ENCODE measurements at regions not wholly inside any gene's neighbourhood (a gene's known extent, or its start where the extent isn't known, plus 50 kb on each side); places are given as distances from the start of the nearest gene placed in this dataset.

- Histone ChIP-seq H3K56ac (ENCODE audit: insufficient read length, low read depth, low read length) (no peak overlapping the region), H2AK5ac (ENCODE audit: insufficient read length, low read length) (no peak overlapping the region), H3K79me2 (ENCODE audit: insufficient read depth, low read length) (no peaks in the 10 kb centered on the region), H2BK15ac (ENCODE audit: low read depth, low read length) (no peak overlapping the region), H3K27me3 (ENCODE audit: insufficient read depth, low read length) (no peaks in the 10 kb centered on the region), H3K79me1 (ENCODE audit: insufficient read depth, low read depth, low read length, poor library complexity, severe bottlenecking) (no peaks in the 10 kb centered on the region), H2BK20ac (ENCODE audit: low read depth, low read length, poor library complexity, severe bottlenecking) (no peak overlapping the region), H4K8ac (replicated peaks; ENCODE audit: insufficient read length, low read depth, low read length) (no peak overlapping the region), H3K9ac (ENCODE audit: extremely low read depth, insufficient read length, low read length) (no peak overlapping the region), H3K9me3 (ENCODE audit: control insufficient read depth, low read depth, low read length) (no peaks in the 10 kb centered on the region), H2AFZ (ENCODE audit: low read length) (no peak overlapping the region), H3K4ac (ENCODE audit: low read depth, low read length) (no peak overlapping the region), H3K4me1 (ENCODE audit: insufficient read depth, low read length) (no peaks in the 10 kb centered on the region), H3T11ph (ENCODE audit: low read length) (no peak overlapping the region), H3K18ac (ENCODE audit: insufficient read length, low read depth, low read length) (no peak overlapping the region), H3K27ac (ENCODE audit: insufficient read length, low read depth, low read length) (no peak overlapping the region), H3K23ac (ENCODE audit: insufficient read length, low read depth, low read length) (no peak overlapping the region), H3K4me2 (ENCODE audit: insufficient read depth, insufficient read length, low read length) (no peak overlapping the region), H2BK5ac (ENCODE audit: insufficient read length, low read length) (no peak overlapping the region), H4K20me1 (ENCODE audit: control insufficient read depth, insufficient read depth, insufficient read length) (no peaks in the 10 kb centered on the region), H3K14ac (ENCODE audit: insufficient read depth, low read length) (no peak overlapping the region), H3K23me2 (ENCODE audit: insufficient read length, low read depth, low read length, poor library complexity, severe bottlenecking) (no peaks in the 10 kb centered on the region), H2BK120ac (ENCODE audit: low read depth, low read length, poor library complexity, severe bottlenecking) (no peak overlapping the region), H4K91ac (ENCODE audit: insufficient read length, low read depth, low read length) (no peak overlapping the region), H2BK12ac (ENCODE audit: insufficient read length, low read depth, low read length) (no peak overlapping the region), H4K5ac (ENCODE audit: insufficient read length, low read depth, low read length) (no peak overlapping the region)
- Mint-ChIP-seq H3K4me1 (no peaks in the 10 kb centered on the region), H3K4me3 (no peak overlapping the region), H3K36me3 (ENCODE audit: insufficient read depth in 1 of 3, low read depth in 3 of 3) (peaks cover 0 to 4% (median 0%) of the 10 kb centered on the region in 3 experiments; a peak in 1 of 7 replicates), H3K27ac (no peak overlapping the region), H3K27me3 (ENCODE audit: low read depth) (no peaks in the 10 kb centered on the region), H3K9me3 (no peaks in the 10 kb centered on the region; a peak in 1 of 5 replicates)
- no CpG with 5 or more reads among the region's 2 CpGs for WGBS (ENCODE audit: extremely low coverage, insufficient read length, low lambda C conversion rate)
- no peak for DNase-seq
- no peak for TF ChIP-seq CTCF (conservative IDR thresholded peaks at IDR 0.05)
Observed at GRCh38 chr2:8343031-8343430, 338.8 kb upstream of the ID2 start.

All from H9 (cell line).